Kidney (tissue), 13 donors: ENCODE measurements at regions not wholly inside any gene's neighbourhood (a gene's known extent, or its start where the extent isn't known, plus 50 kb on each side); places are given as distances from the start of the nearest gene placed in this dataset.
A peak's percentile ranks its signal among the peaks of the same experiment; 100 is the strongest.

ENCODE experiments used
- DNase-seq, 5 donors: peaks; one replicate each; pipeline ENCODE4 v3.0.0-alpha.2; 2013 to 2020
- FAIRE-seq: peaks from 2 replicates; lab custom pipeline; 2012; peaks lifted over from hg19 to GRCh38; lab: Jason Lieb, UNC
- H3K27ac ChIP-seq, 2 donors: one replicate each; pipeline ENCODE4 v1.7.0; 2013; ENCODE audit warnings: low read depth in 2 of 2, low read length in 2 of 2, inconsistent platforms in 1 of 2
- H3K27me3 ChIP-seq: one replicate; pipeline ENCODE4 v1.7.1; 2013; ENCODE audit warnings: low read length, inconsistent platforms; ENCODE audit not compliant: control insufficient read depth, insufficient read depth
- H3K36me3 ChIP-seq, 3 donors: one replicate each; pipeline versions ENCODE4 v1.7.0 to v1.7.1; 2013; ENCODE audit warnings: low read length in 3 of 3, control low read depth in 1 of 3, inconsistent platforms in 1 of 3; ENCODE audit not compliant: insufficient read depth in 3 of 3, control insufficient read depth in 2 of 3
- H3K4me1 ChIP-seq, 3 donors: one replicate each; pipeline versions ENCODE4 v1.7.0 to v1.7.1; 2013; ENCODE audit warnings: low read length in 3 of 3, inconsistent platforms in 1 of 3, low read depth in 1 of 3; ENCODE audit not compliant: control insufficient read depth in 2 of 3, insufficient read depth in 2 of 3
- H3K4me3 ChIP-seq, 3 donors: one replicate each; pipeline versions ENCODE4 v1.7.0 to v1.8.1; 2013; ENCODE audit warnings: low read length in 3 of 3, control low read depth in 1 of 3, inconsistent platforms in 1 of 3
- H3K9ac ChIP-seq, 3 donors: one replicate each; pipeline versions ENCODE4 v1.7.0 to v1.7.1; 2013; ENCODE audit warnings: low read length in 3 of 3, control low read depth in 1 of 3, inconsistent platforms in 1 of 3
- H3K9me3 ChIP-seq, 3 donors: one replicate each; pipeline versions ENCODE4 v1.7.0 to v1.7.1; 2013; ENCODE audit warnings: low read length in 3 of 3, control low read depth in 1 of 3, inconsistent platforms in 1 of 3; ENCODE audit not compliant: control insufficient read depth in 2 of 3, insufficient read depth in 1 of 3
- intact Hi-C: fragments of 100-400 bp; cut with DNase I; formaldehyde crosslinking; loops from one replicate; pipeline ENCODE4 v1.11.1; 2022
- TF ChIP-seq, protein P1 (sequence below): IDR thresholded peaks from 3 replicates; pipeline ENCODE4 v1.5.1; 2012; ENCODE audit warnings: mild to moderate bottlenecking, moderate library complexity, borderline replicate concordance; ENCODE audit not compliant: insufficient read depth; ENCODE audit errors: extremely low read depth
- donor health status: control.
- donor health status: control.
- donor health status: control.
- donor health status: control.
- donor health status: control.
- donor health status: DM: yes; HTN: yes; CAD: no.
- donor health status: Normal renal cell carcinoma (clear cell type).

DNA sequence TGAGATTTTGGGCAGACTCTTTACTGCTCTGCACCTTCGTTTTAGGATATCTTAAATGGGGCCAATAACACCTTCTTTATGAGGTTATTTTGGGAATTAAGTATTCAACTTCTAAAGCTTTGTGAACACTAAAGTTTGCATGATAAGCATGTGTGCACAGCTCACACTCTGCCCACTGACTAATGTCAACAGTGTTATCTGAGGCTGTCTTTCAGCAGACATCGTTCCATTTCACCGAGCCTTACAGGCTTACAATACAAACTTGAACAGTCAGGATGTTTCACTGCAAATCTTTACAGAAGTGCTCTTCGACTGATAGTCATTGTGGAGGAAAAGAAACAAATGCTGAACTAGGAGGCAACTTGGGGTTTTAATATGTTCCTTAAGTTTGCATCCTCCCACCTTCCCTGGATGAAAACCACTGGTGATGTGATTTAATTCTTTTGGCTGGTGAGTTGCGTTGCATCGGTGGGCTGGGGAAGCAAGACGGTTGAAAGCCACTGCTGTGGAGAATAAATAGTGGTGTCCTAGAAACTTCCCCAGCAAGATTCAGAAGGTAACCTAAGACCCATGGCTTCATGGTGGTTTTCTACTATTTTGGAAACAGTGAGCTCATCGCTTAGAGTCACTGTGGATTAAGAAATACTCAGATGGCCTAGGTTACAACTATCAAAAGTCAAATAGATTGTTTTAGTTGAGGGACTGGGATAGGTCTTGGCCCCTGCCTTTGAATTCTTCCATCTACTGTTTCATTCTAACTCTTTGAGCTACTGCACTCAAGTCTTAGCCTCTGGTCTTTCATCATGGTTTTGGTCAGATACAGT, 167.2 kb upstream of the MAP3K7 start:
- DNase-seq (peak in 3 of 5 donors; percentile 16 to 67 (median 56)), FAIRE-seq (no peak)
- Histone ChIP-seq H3K36me3 (no peaks in the 10 kb centered on the region), H3K27me3 (no peaks in the 10 kb centered on the region), H3K4me1 (peaks cover 0 to 3% (median 0%) of the 10 kb centered on the region in 3 donors), H3K27ac (no peak overlapping the region), H3K9ac (no peak overlapping the region), H3K9me3 (no peaks in the 10 kb centered on the region), H3K4me3 (no peak overlapping the region)
- TF ChIP-seq, protein P1, sequence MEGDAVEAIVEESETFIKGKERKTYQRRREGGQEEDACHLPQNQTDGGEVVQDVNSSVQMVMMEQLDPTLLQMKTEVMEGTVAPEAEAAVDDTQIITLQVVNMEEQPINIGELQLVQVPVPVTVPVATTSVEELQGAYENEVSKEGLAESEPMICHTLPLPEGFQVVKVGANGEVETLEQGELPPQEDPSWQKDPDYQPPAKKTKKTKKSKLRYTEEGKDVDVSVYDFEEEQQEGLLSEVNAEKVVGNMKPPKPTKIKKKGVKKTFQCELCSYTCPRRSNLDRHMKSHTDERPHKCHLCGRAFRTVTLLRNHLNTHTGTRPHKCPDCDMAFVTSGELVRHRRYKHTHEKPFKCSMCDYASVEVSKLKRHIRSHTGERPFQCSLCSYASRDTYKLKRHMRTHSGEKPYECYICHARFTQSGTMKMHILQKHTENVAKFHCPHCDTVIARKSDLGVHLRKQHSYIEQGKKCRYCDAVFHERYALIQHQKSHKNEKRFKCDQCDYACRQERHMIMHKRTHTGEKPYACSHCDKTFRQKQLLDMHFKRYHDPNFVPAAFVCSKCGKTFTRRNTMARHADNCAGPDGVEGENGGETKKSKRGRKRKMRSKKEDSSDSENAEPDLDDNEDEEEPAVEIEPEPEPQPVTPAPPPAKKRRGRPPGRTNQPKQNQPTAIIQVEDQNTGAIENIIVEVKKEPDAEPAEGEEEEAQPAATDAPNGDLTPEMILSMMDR: no peak
- intact Hi-C loops: no loop called here

DNA sequence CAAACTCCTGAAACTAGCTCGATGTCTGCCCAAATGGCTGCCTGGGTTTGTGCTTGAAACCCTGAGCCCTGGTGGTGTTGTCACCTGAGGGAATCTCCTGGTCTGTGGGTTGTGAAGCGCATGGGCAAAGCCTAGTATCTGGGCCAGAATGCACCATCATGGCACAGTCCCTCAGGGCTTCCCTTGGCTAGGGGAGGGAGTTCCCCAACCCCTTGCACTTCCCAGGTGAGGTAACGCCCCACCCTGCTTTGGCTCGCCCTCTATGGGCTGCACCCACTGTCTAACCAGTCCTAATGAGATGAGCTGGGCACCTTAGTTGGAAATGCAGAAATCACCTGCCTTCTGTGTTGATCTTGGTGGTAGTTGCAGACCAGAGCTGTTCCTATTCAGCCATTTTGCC, 152.9 kb upstream of the MAP3K7 start:
- no peak overlapping the region for H3K4me3 ChIP-seq
- no peaks in the 10 kb centered on the region for H3K36me3 ChIP-seq
- FAIRE-seq (no peak), DNase-seq (no peak)
- intact Hi-C loops: no loop called here
- H3K4me1 ChIP-seq: no peaks in the 10 kb centered on the region
- H3K27ac ChIP-seq: no peak overlapping the region
- H3K27me3 ChIP-seq: no peaks in the 10 kb centered on the region
- no peaks in the 10 kb centered on the region for H3K9me3 ChIP-seq
- no peak overlapping the region for H3K9ac ChIP-seq
- TF ChIP-seq, protein P1: no peak

DNA sequence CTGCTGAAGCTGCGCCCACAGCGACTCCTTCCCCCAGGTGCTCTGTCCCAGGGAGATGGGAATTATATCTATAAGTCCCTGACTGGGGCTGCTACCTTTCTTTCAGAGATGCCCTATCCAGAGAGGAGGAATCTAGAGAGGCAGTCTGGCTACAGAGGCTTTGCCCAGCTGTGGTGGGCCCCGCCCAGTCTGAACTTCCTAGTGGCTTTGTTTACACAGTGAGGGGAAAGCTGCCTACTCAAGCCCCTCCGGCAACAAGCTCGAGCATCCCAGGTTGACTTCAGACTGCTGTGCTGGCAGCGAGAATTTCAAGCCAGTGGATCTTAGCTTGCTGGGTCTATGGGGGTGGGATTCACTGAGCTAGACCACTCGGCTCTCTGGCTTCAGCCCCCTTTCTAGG, 152.5 kb upstream of the MAP3K7 start:
- Histone ChIP-seq H3K9me3 (no peaks in the 10 kb centered on the region), H3K4me1 (no peaks in the 10 kb centered on the region), H3K27ac (no peak overlapping the region), H3K9ac (no peak overlapping the region), H3K27me3 (no peaks in the 10 kb centered on the region), H3K36me3 (no peaks in the 10 kb centered on the region), H3K4me3 (no peak overlapping the region)
- TF ChIP-seq, protein P1: no peak
- FAIRE-seq (no peak), DNase-seq (no peak)
- intact Hi-C loops: no loop called here
